ENCODE measurements at regions not wholly inside any gene's neighbourhood (a gene's known extent, or its start where the extent isn't known, plus 50 kb on each side); places are given as distances from the start of the nearest gene placed in this dataset.

GRCh38 chr9:120161776-120162175, 418.2 kb downstream of the CDK5RAP2 start:
- Mint-ChIP-seq H3K4me3 (no peak overlapping the region), H3K9me3 (ENCODE audit: insufficient read depth) (peaks cover 3% of the 10 kb centered on the region), H3K27me3 (peaks cover 10% of the 10 kb centered on the region), H3K27ac (no peak overlapping the region), H3K4me1 (no peaks in the 10 kb centered on the region)
- no peak overlapping the region for H2AFZ ChIP-seq (ENCODE audit: insufficient read depth, low read depth, low read length, poor library complexity, severe bottlenecking)
- no peaks in the 10 kb centered on the region for H3K36me3 ChIP-seq (replicated peaks in 1 of 2; ENCODE audit: control extremely low read depth in 1 of 2, control insufficient read depth in 1 of 2, extremely low read depth in 1 of 2, insufficient read depth in 2 of 2, low read length in 1 of 2)
- H3K4me2 ChIP-seq (replicated peaks; ENCODE audit: low read depth, low read length, poor library complexity, severe bottlenecking), result no peak overlapping the region
- DNase-seq, result no peak
- 58% methylated on average over 2 of the region's 7 CpGs for WGBS (ENCODE audit: insufficient coverage)
- H3K27ac ChIP-seq (ENCODE audit: low read length in 2 of 2), result no peak overlapping the region
- H3K4me1 ChIP-seq (ENCODE audit: control insufficient read depth in 2 of 2, insufficient read depth in 2 of 2, low read length in 2 of 2), result no peaks in the 10 kb centered on the region
- TF ChIP-seq EZH2 (IDR thresholded peaks at IDR 0.05; ENCODE audit: borderline replicate concordance, insufficient read depth, low read depth, low read length, poor library complexity, severe bottlenecking) (no peak), CTCF (IDR thresholded peaks at IDR 0.05) (no peak)
- POLR2A ChIA-PET, result no interaction called here
- no peaks in the 10 kb centered on the region for H4K20me1 ChIP-seq (ENCODE audit: control insufficient read depth, insufficient read depth, low read length, poor library complexity, severe bottlenecking)
- H3K4me3 ChIP-seq (ENCODE audit: control extremely low read depth in 1 of 5, extremely low read depth in 1 of 5, insufficient read depth in 1 of 5, low read depth in 2 of 5, low read length in 4 of 5), result no peak overlapping the region
- no peaks in the 10 kb centered on the region for H3K27me3 ChIP-seq (replicated peaks in 1 of 4; ENCODE audit: control extremely low read depth in 1 of 4, control insufficient read depth in 3 of 4, insufficient read depth in 4 of 4, low read length in 3 of 4)
- CTCF ChIA-PET, result no interaction called here
- intact Hi-C loops (cut with micrococcal nuclease), result no loop called here
- peaks cover 0 to 3% (median 0%) of the 10 kb centered on the region in 3 donors for H3K9me3 ChIP-seq (ENCODE audit: control extremely low read depth in 1 of 3, control insufficient read depth in 2 of 3, insufficient read depth in 1 of 3, low read length in 2 of 3)
- no peak for ATAC-seq (ENCODE audit: low read depth)
- no peak overlapping the region for H3K9ac ChIP-seq (ENCODE audit: low read length)
- H3K79me2 ChIP-seq (ENCODE audit: control insufficient read depth, insufficient read depth, low read length), result no peaks in the 10 kb centered on the region

DNA sequence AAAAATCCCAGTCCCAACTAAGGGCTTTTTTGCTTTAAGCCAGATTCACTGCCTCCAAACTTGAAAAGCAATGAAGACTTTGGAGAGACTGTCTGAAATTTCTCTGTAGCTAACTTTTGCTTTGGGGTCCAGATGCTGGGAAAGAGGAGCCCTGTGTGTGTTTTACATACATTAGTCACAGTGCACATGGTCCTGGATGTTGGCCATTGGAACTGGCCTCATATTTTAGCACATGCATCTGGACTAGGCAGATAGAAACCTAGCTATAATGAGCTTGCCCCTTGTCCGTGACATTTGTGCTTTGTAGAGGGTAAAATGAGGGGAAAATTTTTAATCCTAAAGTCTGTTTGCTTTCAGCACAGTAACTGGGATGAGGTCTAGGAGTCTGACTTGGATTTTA, 421.7 kb downstream of the CDK5RAP2 start:
- Histone ChIP-seq H3K9ac (ENCODE audit: low read length) (no peak overlapping the region), H2AFZ (ENCODE audit: insufficient read depth, low read depth, low read length, poor library complexity, severe bottlenecking) (no peak overlapping the region), H3K9me3 (ENCODE audit: control extremely low read depth in 1 of 3, control insufficient read depth in 2 of 3, insufficient read depth in 1 of 3, low read length in 2 of 3) (peaks cover 0 to 3% (median 0%) of the 10 kb centered on the region in 3 donors), H3K79me2 (ENCODE audit: control insufficient read depth, insufficient read depth, low read length) (no peaks in the 10 kb centered on the region), H4K20me1 (ENCODE audit: control insufficient read depth, insufficient read depth, low read length, poor library complexity, severe bottlenecking) (no peaks in the 10 kb centered on the region), H3K36me3 (replicated peaks in 1 of 2; ENCODE audit: control extremely low read depth in 1 of 2, control insufficient read depth in 1 of 2, extremely low read depth in 1 of 2, insufficient read depth in 2 of 2, low read length in 1 of 2) (no peaks in the 10 kb centered on the region), H3K4me3 (ENCODE audit: control extremely low read depth in 1 of 5, extremely low read depth in 1 of 5, insufficient read depth in 1 of 5, low read depth in 2 of 5, low read length in 4 of 5) (no peak overlapping the region), H3K4me1 (ENCODE audit: control insufficient read depth in 2 of 2, insufficient read depth in 2 of 2, low read length in 2 of 2) (no peaks in the 10 kb centered on the region), H3K27ac (ENCODE audit: low read length in 2 of 2) (no peak overlapping the region), H3K4me2 (replicated peaks; ENCODE audit: low read depth, low read length, poor library complexity, severe bottlenecking) (no peak overlapping the region), H3K27me3 (replicated peaks in 1 of 4; ENCODE audit: control extremely low read depth in 1 of 4, control insufficient read depth in 3 of 4, insufficient read depth in 4 of 4, low read length in 3 of 4) (no peaks in the 10 kb centered on the region)
- intact Hi-C loops (cut with micrococcal nuclease), result no loop called here
- Mint-ChIP-seq H3K9me3 (ENCODE audit: insufficient read depth) (peaks cover 3% of the 10 kb centered on the region), H3K4me1 (no peaks in the 10 kb centered on the region), H3K27ac (no peak overlapping the region), H3K27me3 (peaks cover 7% of the 10 kb centered on the region), H3K4me3 (no peak overlapping the region)
- DNase-seq, result no peak
- ChIA-PET POLR2A (no interaction called here), CTCF (no interaction called here)
- no peak for TF ChIP-seq EZH2 (IDR thresholded peaks at IDR 0.05; ENCODE audit: borderline replicate concordance, insufficient read depth, low read depth, low read length, poor library complexity, severe bottlenecking)
- TF ChIP-seq CTCF (IDR thresholded peaks at IDR 0.05), result no peak
- WGBS (ENCODE audit: insufficient coverage), result no CpG with 5 or more reads among the region's 1 CpG
- ATAC-seq (ENCODE audit: low read depth), result no peak
